ENCODE measurements at regions not wholly inside any gene's neighbourhood (a gene's known extent, or its start where the extent isn't known, plus 50 kb on each side); places are given as distances from the start of the nearest gene placed in this dataset.

GRCh38 chr5:89130851-89131250, 247.9 kb upstream of the MEF2C start:
- TF ChIP-seq POLR2AphosphoS5 (IDR thresholded peaks at IDR 0.05): no peak
- TF ChIP-seq EP300 (IDR thresholded peaks at IDR 0.05): no peak
- no peak for TF ChIP-seq CTCF (IDR thresholded peaks at IDR 0.05)
- TF ChIP-seq POLR2A (IDR thresholded peaks at IDR 0.05; ENCODE audit: low read depth): no peak
- no peak overlapping the region for H3K27ac ChIP-seq (replicated peaks in 1 of 4)
- H3K4me3 ChIP-seq: no peak overlapping the region
- no peaks in the 10 kb centered on the region for H3K4me1 ChIP-seq
- intact Hi-C loops (cut with DNase I): no loop called here
- DNase-seq (ENCODE audit: extremely low spot score): no peak
- H3K36me3 ChIP-seq: no peaks in the 10 kb centered on the region
- no peaks in the 10 kb centered on the region for H3K27me3 ChIP-seq
- WGBS: 100% methylated on average over 1 of the region's 1 CpG
- no peaks in the 10 kb centered on the region for H3K9me3 ChIP-seq

- TF ChIP-seq EP300 (IDR thresholded peaks at IDR 0.05) (no peak), POLR2A (IDR thresholded peaks at IDR 0.05; ENCODE audit: low read depth) (no peak), CTCF (IDR thresholded peaks at IDR 0.05) (no peak), POLR2AphosphoS5 (IDR thresholded peaks at IDR 0.05) (no peak)
- intact Hi-C loops (cut with DNase I): no loop called here
- Histone ChIP-seq H3K36me3 (no peaks in the 10 kb centered on the region), H3K9me3 (no peaks in the 10 kb centered on the region), H3K4me1 (no peaks in the 10 kb centered on the region), H3K27me3 (no peaks in the 10 kb centered on the region), H3K4me3 (no peak overlapping the region), H3K27ac (replicated peaks in 1 of 4) (no peak overlapping the region)
- DNase-seq (ENCODE audit: extremely low spot score): no peak
- 77% methylated on average over 1 of the region's 1 CpG for WGBS
These were observed 247.0 kb upstream of the MEF2C start for GRCh38 chr5:89129941-89130340.

GRCh38 chr5:89128906-89129625, 246.1 kb upstream of the MEF2C start:
- intact Hi-C loops (cut with DNase I): no loop called here
- no peak for DNase-seq (ENCODE audit: extremely low spot score)

DNA sequence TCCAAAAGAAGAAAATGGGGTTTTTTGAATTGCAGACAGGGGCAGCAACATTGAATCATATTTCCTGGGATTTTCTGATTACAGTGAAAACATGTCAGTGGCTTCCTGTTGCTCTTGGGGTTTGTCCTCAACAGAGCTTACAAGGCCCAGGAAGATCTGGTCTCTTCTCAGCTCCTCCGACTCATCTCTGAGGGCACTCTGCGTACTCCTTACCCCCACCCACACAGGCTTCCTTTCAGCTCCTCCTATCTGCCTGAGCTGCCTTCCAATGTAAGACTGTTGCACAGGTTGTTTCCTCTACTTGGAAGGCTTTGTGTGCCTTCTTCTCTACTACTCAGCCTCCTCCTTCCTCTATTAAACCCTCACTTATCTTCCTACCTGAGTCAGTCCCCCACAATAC, 245.1 kb upstream of the MEF2C start:
- Histone ChIP-seq H3K27ac (replicated peaks in 1 of 4) (no peak overlapping the region), H3K4me1 (no peaks in the 10 kb centered on the region), H3K9me3 (no peaks in the 10 kb centered on the region), H3K27me3 (no peaks in the 10 kb centered on the region), H3K36me3 (no peaks in the 10 kb centered on the region), H3K4me3 (no peak overlapping the region)
- no peak for DNase-seq (ENCODE audit: extremely low spot score)
- TF ChIP-seq POLR2A (IDR thresholded peaks at IDR 0.05; ENCODE audit: low read depth) (no peak), POLR2AphosphoS5 (IDR thresholded peaks at IDR 0.05) (no peak), EP300 (IDR thresholded peaks at IDR 0.05) (no peak), CTCF (IDR thresholded peaks at IDR 0.05) (no peak)
- intact Hi-C loops (cut with DNase I): no loop called here
- WGBS: 79% methylated on average over 2 of the region's 2 CpGs

More at GRCh38 chr5:89128906-89129625, 246.1 kb upstream of the MEF2C start:
- no peak for TF ChIP-seq POLR2A (IDR thresholded peaks at IDR 0.05; ENCODE audit: low read depth)
- no peak for TF ChIP-seq CTCF (IDR thresholded peaks at IDR 0.05)
- TF ChIP-seq EP300 (IDR thresholded peaks at IDR 0.05): no peak
- no peak for TF ChIP-seq POLR2AphosphoS5 (IDR thresholded peaks at IDR 0.05)
- Histone ChIP-seq H3K36me3 (no peaks in the 10 kb centered on the region), H3K9me3 (no peaks in the 10 kb centered on the region), H3K4me3 (no peak overlapping the region), H3K27me3 (no peaks in the 10 kb centered on the region), H3K4me1 (no peaks in the 10 kb centered on the region), H3K27ac (replicated peaks in 1 of 4) (no peak overlapping the region)
- WGBS: 87% methylated on average over 2 of the region's 2 CpGs

GRCh38 chr5:89127191-89127590, 244.2 kb upstream of the MEF2C start:
- Histone ChIP-seq H3K4me3 (no peak overlapping the region), H3K27ac (replicated peaks in 1 of 4) (no peak overlapping the region), H3K9me3 (no peaks in the 10 kb centered on the region), H3K36me3 (no peaks in the 10 kb centered on the region), H3K4me1 (no peaks in the 10 kb centered on the region), H3K27me3 (no peaks in the 10 kb centered on the region)
- intact Hi-C loops (cut with DNase I): no loop called here
- no peak for DNase-seq (ENCODE audit: extremely low spot score)
- WGBS: 97% methylated on average over 3 of the region's 3 CpGs
- TF ChIP-seq POLR2AphosphoS5 (IDR thresholded peaks at IDR 0.05): no peak
- TF ChIP-seq EP300 (IDR thresholded peaks at IDR 0.05): no peak
- TF ChIP-seq CTCF (IDR thresholded peaks at IDR 0.05): no peak
- no peak for TF ChIP-seq POLR2A (IDR thresholded peaks at IDR 0.05; ENCODE audit: low read depth)

Measured in esophagus muscularis mucosa (tissue), 4 donors.